HTR-8/SVneo (cell line): ENCODE measurements at regions not wholly inside any gene's neighbourhood (a gene's known extent, or its start where the extent isn't known, plus 50 kb on each side); places are given as distances from the start of the nearest gene placed in this dataset.

Source experiments
- DNase-seq: peaks from one replicate; pipeline ENCODE4 v3.0.0; 2011; ENCODE audit warnings: low spot score, mixed read lengths; ENCODE audit not compliant: insufficient read length
- FAIRE-seq: peaks from 2 replicates; lab custom pipeline; 2011; peaks lifted over from hg19 to GRCh38; lab: Jason Lieb, UNC

DNA sequence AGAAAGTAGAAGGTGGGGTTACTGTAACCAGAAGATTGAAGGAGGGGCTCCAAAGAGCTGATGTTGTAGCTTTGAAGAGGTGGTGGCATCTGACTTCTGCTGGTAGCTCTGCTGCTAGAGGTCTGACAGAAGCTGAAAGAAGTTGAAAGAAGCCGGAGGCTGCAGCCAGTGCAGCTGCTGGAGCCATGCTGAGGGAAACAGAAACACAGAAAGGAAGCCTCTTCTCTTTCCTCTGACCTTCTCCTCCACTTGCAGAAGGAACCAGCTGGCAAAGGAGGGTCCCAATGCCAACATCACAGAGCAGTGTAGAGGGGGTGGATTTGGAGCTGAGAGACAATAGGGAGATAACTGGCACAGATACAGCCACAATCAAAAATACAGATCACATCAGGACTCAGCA, 89.3 kb upstream of the HHIP start:
- DNase-seq (no peak), FAIRE-seq (no peak)

DNA sequence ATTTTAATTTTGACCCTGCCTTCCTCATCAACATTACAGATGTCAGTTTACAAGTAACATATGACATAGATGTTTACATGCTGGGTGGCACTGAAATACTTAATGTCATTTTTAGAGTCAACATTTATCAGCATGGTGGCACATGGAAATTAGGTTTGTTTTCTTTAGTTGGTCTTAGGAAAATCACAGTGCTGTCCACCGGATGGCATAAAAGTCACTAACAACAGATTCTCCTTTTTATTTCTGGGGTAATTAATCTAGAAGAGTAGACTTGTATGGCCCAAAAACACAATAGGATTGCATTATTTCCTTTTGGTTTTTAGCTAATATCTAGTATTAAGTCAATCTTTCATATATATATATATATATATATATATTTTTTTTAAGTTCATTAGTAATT, 88.6 kb upstream of the HHIP start:
- FAIRE-seq (no peak), DNase-seq (no peak)

DNA sequence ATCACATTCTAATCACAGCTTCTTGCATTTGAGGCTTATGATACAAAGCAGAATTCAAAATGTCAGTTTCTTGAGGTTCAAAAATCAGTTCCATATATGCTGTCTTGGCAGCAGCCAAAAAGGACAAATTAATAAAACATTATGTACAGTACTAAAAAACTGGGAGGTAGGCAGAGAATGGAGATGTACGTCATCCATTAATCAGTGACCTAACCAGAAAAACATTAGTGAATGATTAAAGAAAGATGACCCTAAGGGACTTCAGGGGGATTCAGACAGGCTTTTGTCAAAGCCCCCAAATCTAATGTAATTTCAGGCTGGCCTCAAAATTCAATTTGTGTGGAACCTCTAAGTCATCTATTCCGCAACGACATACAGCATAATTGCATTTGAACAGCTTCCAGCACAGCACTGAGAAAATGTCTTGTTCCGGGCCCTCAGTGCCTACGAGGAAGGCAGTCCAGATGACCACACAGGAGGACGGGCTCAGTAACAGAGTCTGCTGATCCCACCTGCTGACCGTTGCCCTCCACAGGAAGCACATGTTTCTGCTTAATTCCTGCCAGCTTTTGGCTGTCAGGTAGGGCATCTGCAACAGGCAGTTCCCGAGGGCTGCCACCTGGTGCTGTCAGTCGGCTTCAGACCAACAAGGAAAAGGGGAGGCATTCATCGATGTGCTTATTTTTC, 83.8 kb upstream of the HHIP start:
- FAIRE-seq (no peak), DNase-seq (no peak)

DNA sequence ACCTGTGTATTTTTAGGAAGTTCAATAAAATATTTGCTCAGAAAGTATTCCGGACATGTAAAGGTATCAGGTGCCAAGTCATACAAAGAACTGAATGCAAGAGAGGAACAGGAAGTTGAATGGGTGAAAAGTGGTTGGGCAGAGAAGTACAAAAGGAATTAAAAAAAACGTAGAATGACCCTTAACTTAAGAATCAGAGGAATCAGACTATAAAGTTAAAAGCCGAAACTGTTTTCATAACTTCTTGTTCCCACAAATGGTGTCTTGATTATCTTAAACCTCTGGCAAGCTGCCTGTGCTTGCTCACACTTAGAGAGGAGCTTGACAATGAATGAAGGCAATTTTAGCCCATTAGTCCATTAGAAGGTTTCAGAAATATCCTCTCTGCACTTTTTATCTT, 81.6 kb upstream of the HHIP start:
- no peak for FAIRE-seq
- DNase-seq = no peak

DNA sequence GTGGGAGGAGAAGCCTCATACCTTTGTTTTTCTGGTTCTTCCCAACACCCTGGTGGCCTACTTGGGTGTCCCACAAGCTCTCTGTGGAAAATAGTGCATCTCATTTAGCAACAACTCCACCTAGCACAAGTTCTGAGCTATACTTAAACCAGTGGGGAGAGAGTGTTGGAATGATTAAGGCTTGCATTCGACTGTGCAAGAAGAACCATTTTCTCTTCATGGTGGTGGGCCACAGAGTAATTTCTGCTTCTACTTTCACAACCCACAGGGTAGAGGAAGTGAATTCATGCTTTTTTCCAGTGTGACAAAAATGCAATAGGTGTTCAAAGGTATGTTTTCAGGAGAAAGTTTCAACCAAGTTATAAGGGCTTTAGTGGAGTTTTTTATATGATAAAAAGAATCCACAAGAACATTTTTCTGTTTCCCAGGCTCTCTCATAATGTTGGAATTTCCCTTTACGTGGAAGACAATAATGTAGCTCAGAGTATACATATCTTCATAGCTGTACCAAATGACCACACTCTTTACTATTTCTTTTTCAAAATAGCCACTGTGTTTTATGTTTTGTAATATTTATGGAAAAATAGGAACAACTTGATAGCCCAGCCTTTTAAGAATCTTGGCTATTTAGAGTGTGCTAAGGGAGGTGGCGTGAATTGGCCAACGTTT, 80.3 kb upstream of the HHIP start:
- DNase-seq (no peak), FAIRE-seq (no peak)

DNA sequence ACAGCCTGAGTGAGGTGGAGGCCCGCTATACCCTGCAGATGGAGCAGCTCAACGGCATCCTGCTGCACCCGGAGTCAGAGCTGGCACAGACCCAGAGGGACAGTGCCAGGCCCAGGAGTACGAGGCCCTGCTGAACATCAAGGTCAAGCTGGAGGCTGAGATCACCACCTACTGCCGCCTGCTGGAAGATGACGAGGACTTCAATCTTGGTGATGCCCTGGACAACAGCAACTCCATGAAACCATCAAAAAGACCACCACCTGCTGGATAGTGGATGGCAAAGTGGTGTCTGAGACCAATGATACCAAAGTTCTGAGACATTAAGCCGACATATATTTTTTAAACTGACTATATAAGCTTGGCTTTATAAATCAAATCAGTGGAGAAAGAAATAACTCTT, 73.3 kb upstream of the HHIP start:
- DNase-seq (no peak), FAIRE-seq (no peak)

DNA sequence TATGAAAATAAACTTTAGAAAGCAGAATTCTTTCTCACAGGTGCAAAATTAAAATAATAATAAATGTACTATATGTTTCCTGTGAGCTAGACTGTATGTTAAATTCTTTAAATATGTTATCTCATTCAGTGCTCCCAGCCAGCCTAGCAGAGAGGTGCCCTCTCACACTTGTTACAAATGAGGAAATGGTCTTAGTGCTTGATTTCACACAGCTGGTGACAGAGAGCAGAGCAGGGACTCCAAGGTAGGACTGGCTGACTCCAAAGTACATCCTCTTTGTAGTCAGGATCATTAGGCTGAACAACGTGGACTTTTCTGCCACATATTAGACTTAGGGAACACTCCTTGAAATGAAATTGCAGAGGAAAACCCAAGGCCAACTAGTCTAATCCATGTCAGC, 72.0 kb upstream of the HHIP start:
- FAIRE-seq (no peak), DNase-seq (no peak)

DNA sequence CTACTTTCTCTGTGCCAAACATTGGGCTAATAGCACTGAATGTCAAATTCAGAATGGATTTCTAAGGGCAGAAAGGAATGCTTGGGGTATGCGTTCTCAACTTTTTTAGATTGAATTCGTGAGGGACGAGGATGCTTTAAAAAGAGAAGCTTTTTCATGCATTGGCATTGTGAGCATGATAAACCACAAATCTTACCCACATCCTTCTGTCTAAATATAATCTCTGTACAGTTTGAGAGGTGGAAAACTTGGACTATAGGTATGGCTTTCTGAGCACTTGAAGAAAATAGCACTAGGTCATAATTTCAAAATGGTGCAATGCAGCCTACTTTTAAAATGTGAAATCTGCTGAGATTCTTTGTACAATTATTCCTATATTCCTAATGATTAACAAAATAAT, 71.4 kb upstream of the HHIP start:
- no peak for FAIRE-seq
- no peak for DNase-seq

DNA sequence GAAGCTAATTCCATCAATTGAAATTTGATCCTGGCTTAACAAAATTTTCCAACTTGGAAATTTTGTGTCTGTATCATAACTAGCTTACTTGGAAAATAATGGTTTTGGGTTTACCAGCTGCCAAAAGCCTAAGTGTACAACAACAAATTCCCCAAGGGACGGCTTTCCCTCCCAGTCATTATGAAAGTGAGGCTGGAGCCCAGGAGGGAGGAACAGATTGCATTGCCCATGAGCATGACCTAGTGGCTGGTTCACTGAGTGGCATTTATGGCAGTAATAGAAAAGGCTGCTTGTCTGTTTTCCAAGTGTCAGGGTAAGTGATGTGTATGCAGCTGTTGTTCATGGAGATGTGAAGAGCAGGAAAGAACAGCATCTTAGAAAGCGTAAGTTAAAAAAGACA, 70.8 kb upstream of the HHIP start:
- no peak for DNase-seq

DNA sequence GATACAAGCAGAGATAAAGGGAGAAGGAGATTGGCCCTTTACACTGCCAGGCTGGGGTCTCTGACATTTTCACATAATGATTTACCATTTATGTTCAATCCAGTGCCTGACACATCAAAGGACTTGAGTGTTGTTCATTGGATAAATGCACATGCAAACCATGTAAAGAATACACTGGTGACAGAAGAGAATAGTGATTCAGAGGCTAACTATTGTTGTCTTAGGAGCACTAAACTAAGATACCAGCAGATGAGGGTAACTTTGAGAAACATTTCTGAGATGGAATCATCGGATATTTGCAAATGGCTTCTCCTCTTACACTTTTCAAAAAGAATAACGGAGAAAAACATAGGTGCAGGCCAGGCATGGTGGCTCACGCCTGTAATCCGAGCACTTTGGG, 67.3 kb upstream of the HHIP start:
- no peak for FAIRE-seq

More for the DNA sequence above, 70.8 kb upstream of the HHIP start:
- peak; percentile 20 for FAIRE-seq

DNA sequence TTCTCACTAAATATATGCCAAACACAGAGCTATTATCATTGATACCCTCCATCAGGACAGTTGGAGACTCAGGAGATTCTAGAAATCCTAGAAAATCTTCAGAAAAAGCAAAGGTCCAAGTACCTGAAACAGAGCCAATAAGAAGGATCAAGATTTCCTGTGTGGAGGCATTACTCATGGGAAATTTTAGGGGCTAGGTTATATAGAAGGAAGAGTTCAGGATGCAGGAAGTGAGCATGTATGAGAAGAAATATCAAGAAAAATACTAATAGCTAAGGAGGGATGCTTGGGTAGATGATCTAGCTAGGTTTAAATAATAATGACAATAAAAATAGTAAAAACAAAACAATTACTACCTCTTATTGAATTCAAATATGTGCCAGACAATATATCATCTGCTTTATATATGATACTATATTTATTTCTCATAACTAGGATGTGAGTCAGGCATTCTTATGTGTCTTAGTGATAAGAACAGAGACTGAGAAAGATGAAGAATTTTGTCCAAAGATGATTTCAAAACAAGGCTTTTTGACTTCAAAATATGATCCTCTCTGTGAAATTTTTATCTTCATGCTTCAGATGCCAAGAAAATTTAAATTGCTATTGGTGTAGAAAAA, 66.4 kb upstream of the HHIP start:
- FAIRE-seq = no peak
- peak; percentile 23 for DNase-seq

More for the DNA sequence above, 67.3 kb upstream of the HHIP start:
- no peak for DNase-seq

DNA sequence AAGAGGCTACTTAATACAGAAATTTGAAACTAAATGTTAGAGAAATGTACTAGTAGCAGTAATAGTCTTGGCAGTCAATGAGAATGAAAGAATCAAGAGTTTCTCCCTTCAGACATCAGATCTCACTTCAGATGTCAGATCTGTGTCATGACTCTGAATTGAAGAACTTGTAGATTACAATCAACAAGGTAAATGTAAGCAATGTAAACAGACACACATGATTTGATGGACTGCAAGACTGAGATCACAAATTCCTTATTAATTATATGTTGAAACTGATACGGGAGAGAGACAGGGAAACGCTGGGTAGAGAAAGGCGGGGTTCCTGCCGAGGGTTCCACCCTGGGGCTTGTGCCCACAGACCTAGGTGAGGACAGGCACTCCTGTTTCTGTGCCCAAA, 65.5 kb upstream of the HHIP start:
- DNase-seq (no peak), FAIRE-seq (no peak)

DNA sequence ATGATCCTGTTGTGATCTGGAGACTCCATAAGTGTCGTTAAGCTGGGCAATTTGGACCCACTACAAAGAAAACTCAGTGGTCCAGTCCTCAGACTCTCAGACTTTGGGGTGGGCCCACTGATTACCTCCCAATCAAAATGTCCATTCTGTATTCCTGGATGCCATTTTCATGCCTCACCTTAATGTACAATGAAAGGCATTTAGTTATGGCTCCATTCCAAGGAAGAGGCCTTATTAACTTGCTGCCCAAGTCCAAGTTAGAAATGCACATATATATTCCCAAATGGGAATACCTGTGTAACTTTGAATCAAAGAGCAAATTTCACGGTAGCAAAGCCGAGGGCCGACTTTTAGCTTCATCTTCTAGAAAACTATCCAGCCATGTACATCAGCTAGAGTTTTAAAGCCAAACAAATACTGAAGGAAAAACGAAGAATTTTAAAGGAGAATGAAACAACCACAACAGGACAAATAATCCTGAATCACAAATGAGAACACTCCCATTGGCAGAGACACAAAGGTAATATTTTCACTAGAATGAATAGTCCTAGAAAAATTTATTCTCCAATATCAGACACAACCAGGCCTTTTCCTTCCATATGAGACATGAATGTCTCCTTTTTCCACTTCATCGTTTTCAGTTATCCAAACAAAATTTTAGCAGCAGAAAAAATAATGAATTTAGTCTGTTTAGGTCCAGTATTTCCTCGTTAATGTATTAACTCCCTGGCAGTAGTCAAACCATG, 63.7 kb upstream of the HHIP start:
- FAIRE-seq (no peak), DNase-seq (no peak)

DNA sequence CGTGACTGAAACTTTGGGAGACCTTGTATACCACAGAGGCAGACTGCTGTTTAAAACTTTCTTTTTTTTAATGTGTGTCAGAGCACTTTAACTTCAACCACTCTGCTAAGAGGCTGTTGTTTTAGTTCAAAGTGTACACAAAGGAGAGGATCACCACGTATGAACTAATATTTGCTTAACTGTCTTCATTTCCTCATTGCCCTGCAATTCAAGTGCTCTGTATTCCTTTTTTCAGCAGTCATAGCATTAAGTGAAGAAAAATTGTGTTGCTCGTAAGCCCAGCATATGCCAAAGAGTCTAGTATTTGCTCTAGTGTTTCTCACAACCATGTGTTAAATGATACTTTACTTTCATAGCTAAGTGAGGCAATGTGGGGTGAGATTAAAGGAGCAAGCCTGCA, 63.0 kb upstream of the HHIP start:
- DNase-seq (no peak), FAIRE-seq (no peak)

DNA sequence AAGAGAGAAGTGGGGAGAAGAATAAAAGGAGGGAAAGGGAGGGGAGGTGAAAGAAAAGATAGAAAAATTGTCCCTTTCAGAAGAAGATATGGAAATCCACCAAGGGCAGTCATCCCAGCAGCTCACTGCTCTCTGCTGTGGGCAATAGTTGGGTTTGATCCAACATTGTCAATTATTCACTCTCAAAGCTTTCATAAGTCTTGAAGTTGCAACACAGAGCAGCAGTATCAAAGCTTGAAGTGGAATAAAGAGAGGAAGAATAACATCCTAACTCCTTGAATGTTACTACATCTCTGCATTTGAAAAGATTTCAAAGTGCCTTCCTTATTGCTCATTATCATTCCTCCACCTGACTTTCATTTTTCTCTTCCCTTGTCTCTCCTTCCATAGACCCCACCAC, 62.3 kb upstream of the HHIP start:
- DNase-seq (no peak), FAIRE-seq (no peak)

DNA sequence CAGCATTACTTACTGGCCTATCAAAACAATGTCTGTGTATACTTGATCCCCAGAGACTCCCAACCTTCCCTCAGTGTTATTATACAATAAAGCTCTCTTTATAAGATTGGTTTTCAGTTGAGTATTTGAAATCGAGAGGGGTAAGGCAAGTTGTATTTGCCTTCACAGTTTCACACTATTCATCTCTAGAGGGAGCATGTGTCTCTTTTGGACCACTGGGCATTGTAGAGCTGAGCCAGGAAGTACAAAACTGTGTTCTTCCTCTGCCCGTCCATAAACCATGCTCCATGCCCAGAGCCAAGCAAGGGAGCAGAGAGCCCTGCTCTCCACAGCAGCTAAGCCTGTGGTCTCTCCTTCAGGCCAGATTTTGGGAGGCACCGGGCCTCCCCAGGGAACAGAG, 61.5 kb upstream of the HHIP start:
- FAIRE-seq (no peak), DNase-seq (no peak)

DNA sequence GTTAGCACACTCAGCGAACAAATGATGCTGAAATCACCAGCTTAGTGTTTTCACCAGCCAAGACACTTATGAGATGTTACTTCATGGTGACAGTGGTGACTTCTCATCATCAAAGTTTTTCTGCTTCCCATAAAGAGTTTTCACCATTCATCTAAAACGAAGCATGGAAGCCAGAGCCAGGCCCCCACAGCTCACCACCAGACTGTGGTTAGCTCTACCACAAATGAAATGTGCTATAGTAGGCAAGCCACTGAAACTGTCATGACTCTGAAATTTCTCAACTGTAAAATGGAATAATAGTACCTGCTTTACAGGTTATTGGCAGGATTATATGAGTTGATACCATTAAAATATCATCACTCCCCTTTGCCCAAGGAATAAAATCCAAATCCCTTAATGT, 56.4 kb upstream of the HHIP start:
- FAIRE-seq = no peak

DNA sequence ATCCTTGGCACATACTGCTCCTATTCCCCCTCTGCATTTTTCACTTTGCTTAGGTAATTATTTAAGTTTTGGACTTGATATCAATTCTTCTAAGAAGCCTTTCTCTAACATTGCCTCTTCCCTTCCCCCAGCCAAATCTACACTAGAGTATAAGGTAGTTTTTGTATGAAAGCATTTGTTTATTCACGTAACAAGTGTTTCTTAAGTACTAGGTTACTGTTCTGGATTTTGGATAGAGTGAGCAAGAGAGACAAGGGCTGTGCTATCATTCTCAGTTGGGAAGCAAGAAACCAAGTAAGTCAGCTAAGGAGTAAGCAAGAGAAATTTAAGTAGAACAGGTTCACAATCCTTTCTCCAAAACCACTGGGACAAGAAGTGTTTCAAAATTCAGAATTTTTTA, 55.9 kb upstream of the HHIP start:
- no peak for FAIRE-seq
- DNase-seq = no peak

More for the DNA sequence above, 56.4 kb upstream of the HHIP start:
- DNase-seq = no peak

DNA sequence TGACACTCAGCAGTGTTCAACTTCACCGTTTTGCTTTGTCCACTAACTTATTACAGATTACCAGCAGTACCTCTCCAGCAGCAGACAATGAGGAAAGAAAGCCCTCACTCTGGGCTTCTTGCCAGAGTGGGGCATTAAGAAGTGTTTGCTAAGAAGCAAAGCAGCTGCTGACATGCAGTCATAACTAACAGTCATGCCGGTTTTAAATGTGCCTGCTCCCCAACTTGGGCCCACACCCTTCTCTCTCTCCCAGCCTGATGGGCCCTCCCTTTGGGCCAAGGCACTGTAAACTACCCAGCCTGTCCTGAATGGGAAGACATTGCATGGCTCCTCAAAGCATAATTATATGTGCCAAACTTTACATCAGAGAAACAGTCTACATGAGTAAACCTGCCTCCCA, 54.6 kb upstream of the HHIP start:
- FAIRE-seq = no peak
- peak; percentile 28 for DNase-seq

DNA sequence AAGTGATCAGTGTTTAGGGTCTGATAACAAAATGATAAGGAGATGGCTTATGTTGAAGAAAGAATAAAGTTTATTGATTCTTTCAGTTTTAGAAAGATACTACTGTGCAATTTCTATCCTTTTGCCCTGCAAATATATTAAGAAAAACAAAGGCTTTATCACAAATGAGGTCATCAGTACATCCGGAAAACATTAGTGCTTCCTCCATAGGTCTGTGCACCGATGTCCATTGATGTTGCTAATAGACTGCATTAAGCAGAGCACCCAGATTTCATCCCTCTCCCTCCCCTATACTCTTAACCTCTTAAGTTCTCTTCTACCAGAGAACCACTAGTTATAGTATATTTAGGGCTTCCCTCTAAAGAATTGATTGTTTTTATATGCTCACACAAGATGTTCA, 53.7 kb upstream of the HHIP start:
- no peak for FAIRE-seq
- DNase-seq = no peak

DNA sequence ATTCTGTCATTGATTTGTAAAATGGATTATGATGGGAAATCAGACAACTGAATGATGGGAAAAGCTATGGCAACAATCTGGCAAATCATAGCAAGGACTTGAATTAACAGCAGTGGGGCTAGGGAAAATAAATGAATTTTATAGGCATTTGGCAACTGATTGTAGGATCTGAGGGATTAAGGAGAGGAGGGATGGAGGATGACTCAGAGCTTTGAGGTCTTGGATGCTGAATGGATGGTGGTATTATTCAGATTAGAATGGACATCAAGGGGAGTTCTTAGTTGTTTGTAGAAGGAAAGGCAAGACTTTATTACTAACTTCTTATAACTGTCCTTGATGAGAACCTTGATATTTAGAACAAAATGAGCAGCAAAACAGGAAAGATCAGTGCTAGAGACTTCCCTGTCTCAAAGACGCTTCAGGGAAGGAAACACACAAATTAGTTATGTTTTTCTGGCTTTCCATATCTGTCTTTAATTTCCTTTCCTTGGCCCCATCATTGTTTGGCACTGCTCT, 51.4 kb upstream of the HHIP start:
- FAIRE-seq (no peak), DNase-seq (no peak)
